GM12874 (cell line): ENCODE measurements at regions not wholly inside any gene's neighbourhood (a gene's known extent, or its start where the extent isn't known, plus 50 kb on each side); places are given as distances from the start of the nearest gene placed in this dataset.

Experiments used
- CTCF ChIP-seq: IDR thresholded peaks from 2 replicates; pipeline ENCODE4 v1.5.1; 2011; ENCODE audit warnings: low read depth, mild to moderate bottlenecking, control low read depth, low read length, moderate library complexity; ENCODE audit not compliant: insufficient read depth

GRCh38 chr2:145080426-145080825 is 560.5 kb upstream of the ZEB2 start:
- no peak for TF ChIP-seq CTCF

- no peak for TF ChIP-seq CTCF
Observed at GRCh38 chr2:145079641-145080040, 559.7 kb upstream of the ZEB2 start.

- no peak for TF ChIP-seq CTCF
Observed at GRCh38 chr2:145078923-145079322, 559.0 kb upstream of the ZEB2 start.

- TF ChIP-seq CTCF, result no peak
Observed at GRCh38 chr2:145076085-145076484, 556.2 kb upstream of the ZEB2 start.

- TF ChIP-seq CTCF, result no peak
Observed at GRCh38 chr2:145075454-145076062, 555.6 kb upstream of the ZEB2 start.

GRCh38 chr2:145070703-145071102 is 550.8 kb upstream of the ZEB2 start:
- TF ChIP-seq CTCF, result no peak

- TF ChIP-seq CTCF, result no peak
Observed at GRCh38 chr2:145068509-145068908, 548.6 kb upstream of the ZEB2 start.
